Neural progenitor cell (in vitro differentiated cells): ENCODE measurements at regions not wholly inside any gene's neighbourhood (a gene's known extent, or its start where the extent isn't known, plus 50 kb on each side); places are given as distances from the start of the nearest gene placed in this dataset.
"Not testable (repeated sequence)": the region's sequence is repeated elsewhere in the genome, so short reads cannot be mapped to it uniquely, and the experiment has no call there.

Experiments used
- CTCF ChIP-seq: fragments of 200-600 bp; sonication (generic); IDR thresholded peaks from 2 replicates; pipeline ENCODE4 v1.5.1; 2017; ENCODE audit warnings: antibody characterized with exemption, mild to moderate bottlenecking
- EZH2 ChIP-seq: fragments of 200-600 bp; sonication (generic); IDR thresholded peaks from 2 replicates; pipeline ENCODE4 v1.6.1; 2017; ENCODE audit warnings: antibody characterized with exemption, mild to moderate bottlenecking, moderate library complexity
- EZH2phosphoT487 ChIP-seq: fragments of 200-600 bp; sonication (generic); IDR thresholded peaks from 2 replicates; pipeline ENCODE4 v1.6.1; 2017; ENCODE audit warnings: antibody characterized with exemption

GRCh38 chrY:11214851-11215250 is 1486.2 kb upstream of the USP9Y start:
- not testable (repeated sequence) for TF ChIP-seq CTCF, EZH2, EZH2phosphoT487
